GM19239 (cell line): ENCODE measurements at regions not wholly inside any gene's neighbourhood (a gene's known extent, or its start where the extent isn't known, plus 50 kb on each side); places are given as distances from the start of the nearest gene placed in this dataset.

Experiments used
- DNase-seq: peaks from one replicate; pipeline ENCODE4 v3.0.0; 2011; ENCODE audit warnings: low spot score; ENCODE audit not compliant: insufficient read length
- FAIRE-seq: peaks from 2 replicates; lab custom pipeline; 2011; peaks lifted over from hg19 to GRCh38; lab: Jason Lieb, UNC

DNA sequence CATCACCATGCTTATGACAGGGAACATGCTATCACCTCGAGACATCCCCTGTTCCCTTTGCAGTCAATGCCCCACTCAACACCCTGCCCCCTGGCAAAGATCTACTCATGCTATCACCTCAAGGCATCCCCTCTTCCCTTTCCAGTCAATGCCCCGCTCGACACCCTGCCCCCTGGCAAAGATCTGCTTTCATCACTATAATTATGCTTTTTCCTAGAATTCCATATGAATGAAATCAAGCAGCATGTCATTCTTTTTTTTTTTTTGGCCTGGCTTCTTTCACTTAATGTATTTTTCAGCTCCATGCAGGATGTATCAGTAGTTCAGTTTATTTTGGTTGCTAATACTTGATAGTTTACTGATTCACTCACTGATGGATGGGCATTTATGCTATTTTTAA is 554.9 kb downstream of the CDH26 start:
- no peak for FAIRE-seq
- DNase-seq, result no peak

DNA sequence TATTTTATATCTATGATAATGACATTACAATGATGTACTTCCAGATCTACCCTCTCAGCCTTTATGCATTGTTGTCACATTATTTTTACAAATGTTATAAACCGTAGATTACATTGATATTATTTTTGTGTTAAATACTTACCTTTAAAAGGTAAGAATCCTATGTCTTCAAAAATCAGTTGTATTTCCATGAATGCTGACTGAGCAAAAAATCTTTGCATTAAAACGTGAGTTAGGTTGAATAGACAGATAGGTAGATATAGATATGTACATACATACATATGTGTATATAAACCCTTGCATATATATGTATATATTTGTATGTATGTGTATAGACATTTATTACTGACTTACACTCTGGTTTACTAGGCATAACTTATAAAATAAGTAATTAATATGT is 558.2 kb downstream of the CDH26 start:
- no peak for DNase-seq
- FAIRE-seq, result no peak

DNA sequence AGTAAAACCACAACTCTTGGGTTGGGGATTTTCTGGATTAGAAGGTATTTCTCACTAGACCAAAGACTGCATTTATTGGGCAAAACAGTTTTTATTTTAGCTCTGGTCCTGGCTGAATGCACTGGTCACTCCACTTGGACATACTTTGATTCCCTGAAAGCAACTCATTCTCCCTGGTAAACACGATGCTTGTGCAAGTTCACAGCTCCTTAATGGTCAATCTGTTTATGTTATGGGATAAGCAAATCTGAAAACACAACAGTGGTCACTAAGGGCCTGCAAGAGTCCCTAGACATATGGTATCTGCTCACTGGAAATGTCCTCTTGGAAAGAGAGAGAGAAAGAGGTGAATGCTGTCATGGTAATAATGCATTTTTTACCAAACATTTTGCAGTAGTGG is 559.8 kb downstream of the CDH26 start:
- DNase-seq, result no peak
- no peak for FAIRE-seq

DNA sequence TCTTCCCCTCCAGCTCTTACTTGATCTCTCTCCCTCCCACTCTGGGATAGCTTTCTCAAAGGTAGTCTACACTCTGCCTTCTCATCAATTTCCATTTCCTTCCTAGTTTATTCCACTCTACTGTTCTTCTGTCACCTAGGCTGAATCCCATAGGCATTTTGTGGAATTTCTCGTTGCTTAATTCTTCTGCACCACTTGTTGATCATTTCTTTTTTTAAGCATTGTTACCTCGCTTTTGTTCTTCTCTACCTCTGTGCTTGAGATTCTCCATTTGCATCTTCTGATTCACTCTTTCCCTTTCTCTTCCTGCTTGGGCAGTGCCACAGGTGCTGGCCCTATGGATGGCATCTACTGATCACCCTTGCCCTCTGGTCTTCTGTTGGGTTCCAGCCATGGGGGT is 567.2 kb downstream of the CDH26 start:
- DNase-seq (no peak), FAIRE-seq (no peak)

DNA sequence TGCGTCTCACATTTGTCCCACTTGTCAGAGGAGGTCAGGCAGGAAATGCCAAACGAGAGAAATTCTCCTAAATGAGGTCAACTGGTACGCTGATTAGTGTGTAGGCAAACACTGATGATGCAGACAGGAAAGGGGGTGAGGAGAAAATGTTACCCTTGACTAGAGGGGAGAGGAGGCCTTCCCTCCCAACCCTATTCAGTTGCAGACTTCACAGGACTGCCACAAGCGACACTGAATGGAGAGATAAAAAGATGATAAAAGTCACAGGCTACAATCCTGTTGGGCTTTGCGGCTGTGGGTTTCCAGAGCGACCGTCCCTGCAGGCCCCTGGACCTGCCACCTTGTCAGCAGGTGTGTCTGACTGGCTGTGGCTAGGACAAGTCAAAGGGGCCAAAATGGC is 569.4 kb downstream of the CDH26 start:
- no peak for DNase-seq
- FAIRE-seq, result no peak

DNA sequence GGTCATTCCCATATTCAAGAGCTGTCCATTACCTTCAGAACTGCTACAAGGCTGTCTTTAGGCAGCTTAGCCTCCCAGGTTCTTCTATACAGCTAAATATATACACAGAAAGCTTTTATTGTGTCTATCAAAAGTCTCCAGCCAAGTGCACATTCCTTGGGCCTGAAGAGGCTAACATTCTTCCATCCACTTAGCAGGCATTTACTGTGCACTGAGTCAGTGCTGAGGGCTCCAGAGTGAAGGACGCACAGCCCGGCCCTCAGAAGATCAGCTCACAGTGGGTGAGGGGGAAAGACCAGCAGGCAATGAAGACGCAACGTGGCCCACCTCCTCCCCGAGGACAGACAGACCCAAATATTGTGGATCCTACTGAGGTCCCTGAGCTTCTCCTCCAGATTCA is 569.9 kb downstream of the CDH26 start:
- FAIRE-seq, result no peak
- no peak for DNase-seq

DNA sequence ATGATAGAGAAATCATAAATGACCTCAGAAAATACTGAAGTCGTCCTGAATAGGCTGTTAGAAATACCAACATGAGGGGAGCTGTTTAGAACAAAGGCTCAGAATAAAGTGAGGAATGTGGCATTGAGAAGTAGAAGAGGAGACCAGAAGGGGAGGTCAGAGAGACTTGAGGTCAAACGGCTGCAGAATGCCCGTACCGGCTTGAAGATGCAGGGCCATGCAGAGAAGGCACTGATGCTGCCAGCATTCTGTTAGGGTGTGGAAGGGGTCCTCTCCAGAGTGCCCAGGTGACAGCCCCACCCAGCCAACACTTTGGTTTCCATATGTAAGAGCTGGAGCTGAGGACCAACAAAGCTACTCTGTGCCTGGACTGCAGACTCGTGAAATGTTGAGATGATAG is 570.9 kb downstream of the CDH26 start:
- DNase-seq (no peak), FAIRE-seq (no peak)

DNA sequence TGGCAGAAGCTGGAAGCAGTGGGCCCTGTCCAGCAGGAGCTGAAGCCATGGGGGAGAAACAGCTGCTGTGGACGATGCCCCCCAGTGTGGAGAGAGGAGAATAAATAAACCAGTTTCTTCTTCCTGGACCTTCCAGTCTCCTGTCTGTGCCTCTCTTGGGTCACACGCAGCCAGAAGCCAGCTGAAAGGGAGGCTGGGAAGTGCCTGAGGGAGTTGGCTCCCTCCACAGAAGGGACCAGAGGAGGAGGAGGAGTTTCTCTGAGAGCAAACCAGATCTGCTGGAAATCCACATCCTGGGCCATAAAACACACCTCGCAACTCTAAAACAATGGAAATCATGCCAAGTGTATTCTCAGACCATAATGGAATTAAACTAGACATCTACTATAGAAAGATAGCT is 577.0 kb downstream of the CDH26 start:
- DNase-seq (no peak), FAIRE-seq (no peak)

DNA sequence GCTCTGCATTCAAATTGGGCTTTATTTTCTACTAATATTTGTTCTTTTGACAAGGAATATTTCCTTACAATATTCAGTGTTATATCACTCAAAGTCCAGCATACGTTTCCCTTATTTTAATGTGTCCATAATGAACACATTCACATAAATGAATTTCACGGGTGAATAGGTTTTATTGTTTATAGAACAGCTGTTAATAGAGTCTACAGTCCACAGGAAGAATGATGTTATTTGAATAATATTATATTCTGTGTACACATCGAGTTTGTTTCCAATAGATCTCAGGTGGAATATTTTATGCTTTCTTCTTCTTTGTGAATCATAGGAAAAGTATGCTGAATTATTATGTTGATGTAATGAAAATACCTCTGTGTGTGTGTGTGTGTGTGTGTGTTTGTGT is 582.4 kb downstream of the CDH26 start:
- no peak for FAIRE-seq
- no peak for DNase-seq

DNA sequence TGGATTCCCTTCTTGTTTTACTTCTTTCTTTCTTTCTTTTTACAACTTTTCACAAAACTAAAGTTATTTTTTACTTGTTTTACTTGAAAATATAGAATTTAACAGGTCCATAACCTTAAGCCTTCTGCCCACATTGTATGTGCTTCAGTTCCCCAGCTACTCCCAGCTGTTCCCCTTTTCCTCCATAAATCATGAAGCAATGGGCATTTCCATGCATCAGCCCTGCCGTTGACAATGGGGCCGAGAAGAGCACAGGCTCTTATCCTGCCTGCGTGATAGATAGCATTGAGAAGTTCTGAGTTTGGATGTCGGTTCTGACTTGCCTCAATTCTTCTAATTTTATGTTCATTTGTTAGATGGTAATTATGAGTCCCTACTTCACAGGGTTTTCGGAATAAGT is 583.8 kb downstream of the CDH26 start:
- FAIRE-seq (no peak), DNase-seq (no peak)

DNA sequence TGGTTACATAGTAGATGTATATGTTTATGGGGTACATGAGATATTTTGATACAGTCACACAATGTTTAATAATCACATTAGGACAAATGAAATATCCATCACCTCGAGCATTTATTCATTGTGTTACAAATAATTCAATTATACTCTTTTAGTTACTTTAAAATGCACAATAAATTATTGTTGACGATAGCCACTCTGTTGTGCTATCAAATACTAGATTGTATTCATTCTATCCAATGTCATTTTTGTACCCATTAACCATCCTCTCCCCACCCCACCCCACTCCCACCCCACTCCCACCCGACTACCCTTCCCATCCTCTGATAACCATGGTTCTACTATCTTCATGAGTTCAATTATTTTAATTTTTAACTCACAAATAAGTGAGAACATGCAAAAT is 585.4 kb downstream of the CDH26 start:
- FAIRE-seq, result no peak
- no peak for DNase-seq

DNA sequence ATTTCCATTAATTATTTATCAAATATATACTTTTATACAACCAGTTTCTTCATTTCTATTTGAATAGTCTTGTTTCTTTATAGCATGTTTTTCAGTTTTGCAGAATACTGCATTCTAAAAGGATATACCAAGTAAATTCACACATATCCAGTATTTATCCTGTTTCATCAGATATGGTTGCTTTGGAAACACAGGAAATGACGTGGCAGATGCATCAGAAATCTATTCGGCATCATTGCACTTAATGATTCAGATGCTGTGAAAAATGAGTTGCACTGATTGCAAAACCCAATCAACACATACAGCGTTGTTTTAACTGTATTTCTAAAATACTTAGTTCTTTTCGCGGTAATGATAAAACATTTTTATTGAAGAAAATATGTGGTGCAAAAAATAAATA is 594.9 kb downstream of the CDH26 start:
- FAIRE-seq, result no peak

DNA sequence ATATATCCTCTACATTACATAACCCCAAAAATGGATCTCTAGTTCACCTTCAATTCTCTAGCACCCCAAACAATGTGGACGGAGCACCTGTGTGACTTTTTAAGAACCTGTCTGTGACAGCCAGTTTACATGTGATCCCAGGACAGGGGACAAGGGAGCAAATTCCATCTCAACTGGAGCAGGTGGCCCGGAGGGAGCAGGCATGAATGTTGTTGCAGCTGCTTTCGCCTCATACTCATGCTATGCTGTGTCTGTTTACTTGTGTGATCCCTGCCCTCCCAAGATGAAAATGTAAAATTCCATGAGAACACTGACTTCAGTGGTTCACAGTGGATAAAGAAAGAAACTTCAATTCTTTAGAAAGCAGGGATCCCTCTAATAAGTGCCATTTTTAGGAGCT is 600.3 kb downstream of the CDH26 start:
- no peak for FAIRE-seq
- DNase-seq, result no peak

More for the DNA sequence above, 594.9 kb downstream of the CDH26 start:
- DNase-seq, result no peak

DNA sequence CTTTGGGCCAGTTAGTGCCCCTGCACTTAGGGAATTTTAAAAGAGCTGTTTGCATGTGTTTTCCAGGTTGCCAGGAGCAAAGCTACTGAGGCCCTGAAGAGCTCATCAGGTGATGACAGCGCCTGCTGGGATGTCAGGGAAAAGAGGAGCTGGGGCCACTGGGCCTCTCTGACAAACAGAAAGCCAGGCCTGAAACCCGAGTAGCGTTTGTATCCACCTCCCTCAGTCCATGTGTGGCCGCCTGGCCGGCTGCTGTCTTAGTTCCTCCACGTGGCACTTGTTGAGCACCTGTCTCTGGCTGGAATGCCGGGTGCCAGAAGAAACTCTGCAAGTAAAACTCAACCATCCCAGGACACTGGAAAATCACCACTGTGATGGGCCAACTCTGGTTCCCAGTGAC is 601.2 kb downstream of the CDH26 start:
- DNase-seq (no peak), FAIRE-seq (no peak)

DNA sequence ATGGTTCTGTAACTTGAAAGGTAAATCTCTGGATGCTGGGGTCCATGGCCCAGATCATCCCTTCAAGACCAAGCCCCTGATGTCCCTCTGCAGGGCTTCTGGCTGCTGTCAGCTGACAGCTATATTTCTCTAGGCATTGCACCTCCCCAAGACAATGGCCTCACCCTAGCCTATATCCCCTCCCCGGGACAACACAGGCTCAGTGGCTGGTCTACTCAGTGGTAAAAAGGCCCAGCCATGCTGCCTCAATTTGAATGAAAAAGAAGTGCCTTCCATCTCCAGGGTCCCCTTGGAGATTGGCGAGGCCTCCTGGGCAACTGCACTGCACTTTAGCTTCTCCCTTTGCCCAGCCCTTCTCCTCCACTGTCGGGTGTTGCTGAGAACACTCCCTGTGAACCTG is 602.8 kb downstream of the CDH26 start:
- FAIRE-seq, result no peak

DNA sequence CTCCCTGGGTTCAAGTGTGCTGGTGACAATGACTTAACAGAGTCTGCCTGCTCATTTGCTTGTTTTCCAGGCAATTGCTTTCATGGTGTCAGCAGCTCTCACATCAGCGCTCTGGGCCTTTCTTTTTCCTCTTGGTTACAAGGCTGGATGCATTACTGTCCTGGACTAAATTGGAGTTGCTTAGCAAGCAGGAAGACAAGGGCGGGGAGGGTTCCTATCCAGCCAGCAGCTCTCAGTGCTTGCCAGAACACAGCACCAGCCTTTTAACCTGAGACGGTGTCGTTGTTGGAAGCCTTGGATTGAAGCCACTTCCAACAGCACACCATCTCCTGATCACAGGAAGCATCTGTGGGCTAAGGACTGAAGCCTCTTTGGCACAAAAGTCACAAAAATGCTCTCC is 606.9 kb downstream of the CDH26 start:
- FAIRE-seq, result no peak
- DNase-seq, result no peak

More for the DNA sequence above, 602.8 kb downstream of the CDH26 start:
- DNase-seq, result no peak

DNA sequence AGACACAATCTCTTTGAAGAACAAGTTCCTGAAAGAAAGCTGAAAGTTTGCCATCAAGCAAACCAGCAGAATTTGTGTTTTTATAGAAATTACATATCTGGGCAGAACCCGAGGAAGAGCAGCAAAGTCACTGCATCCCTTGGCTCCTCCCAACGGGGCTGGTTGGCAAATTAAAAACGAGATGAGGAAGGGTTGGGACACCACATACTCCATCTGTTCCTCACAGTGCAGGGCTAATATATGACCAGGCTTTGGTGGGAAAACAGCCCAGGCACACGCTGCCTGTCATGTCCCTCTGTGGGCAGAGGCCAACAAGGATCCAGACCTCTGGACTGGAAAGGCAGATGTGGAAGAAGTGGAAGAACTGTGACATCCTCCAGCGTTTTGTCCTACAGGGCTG is 607.3 kb downstream of the CDH26 start:
- DNase-seq (no peak), FAIRE-seq (no peak)

DNA sequence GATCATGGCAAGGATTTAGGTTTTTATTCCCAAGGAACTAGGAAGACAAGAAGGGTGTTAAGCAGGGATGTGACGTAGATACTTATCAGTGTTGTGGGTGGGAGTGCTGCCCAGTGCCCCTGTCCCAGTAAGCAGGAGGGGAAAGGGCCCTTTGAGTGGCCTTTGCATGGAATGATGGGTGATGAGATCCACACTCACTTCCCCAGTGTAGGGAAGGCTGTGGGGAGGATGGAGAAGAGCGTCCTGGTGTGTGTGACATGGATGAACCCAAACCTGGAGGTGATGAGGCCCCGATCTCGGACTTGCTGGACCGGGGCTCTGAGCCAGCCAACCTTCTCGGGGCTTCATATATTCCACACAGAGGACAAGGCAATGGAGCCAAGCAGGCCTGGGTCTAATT is 610.9 kb downstream of the CDH26 start:
- DNase-seq (no peak), FAIRE-seq (no peak)

DNA sequence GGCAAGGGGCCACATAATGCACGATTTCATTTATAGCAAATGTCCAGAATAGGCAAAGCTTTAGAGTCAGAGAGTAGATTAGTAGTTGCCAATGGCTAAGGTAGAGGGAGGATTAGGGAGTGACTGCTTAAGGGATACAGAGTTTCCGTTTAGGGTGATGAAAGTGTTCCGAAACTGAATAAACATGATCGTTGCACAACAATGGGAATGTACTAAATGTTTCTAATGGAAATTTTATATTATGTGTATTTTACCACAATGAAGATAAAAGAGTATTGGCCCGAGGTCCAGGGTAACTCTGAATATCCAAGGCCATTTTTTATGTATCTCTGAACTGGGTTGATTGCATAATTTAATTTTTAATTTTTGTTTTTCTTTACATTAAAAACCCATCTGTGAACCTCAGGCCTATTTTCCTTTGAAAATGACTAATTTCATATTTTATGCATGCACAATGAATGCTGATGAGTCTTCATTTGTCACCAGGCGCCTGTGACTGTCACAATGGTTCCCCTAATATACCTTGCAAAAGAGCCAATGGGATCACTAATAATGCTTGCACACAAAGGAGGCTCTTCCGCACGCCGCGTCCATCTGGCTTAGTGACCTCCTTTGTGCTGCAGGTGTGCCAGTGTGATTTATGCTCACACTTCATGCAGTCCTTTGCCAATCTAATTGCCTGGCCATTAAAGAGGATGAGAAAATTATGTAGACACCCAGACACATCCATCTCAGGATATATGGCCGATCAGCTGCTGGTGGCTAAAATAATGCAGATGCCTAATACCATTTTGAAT is 612.5 kb downstream of the CDH26 start:
- DNase-seq (no peak), FAIRE-seq (no peak)

DNA sequence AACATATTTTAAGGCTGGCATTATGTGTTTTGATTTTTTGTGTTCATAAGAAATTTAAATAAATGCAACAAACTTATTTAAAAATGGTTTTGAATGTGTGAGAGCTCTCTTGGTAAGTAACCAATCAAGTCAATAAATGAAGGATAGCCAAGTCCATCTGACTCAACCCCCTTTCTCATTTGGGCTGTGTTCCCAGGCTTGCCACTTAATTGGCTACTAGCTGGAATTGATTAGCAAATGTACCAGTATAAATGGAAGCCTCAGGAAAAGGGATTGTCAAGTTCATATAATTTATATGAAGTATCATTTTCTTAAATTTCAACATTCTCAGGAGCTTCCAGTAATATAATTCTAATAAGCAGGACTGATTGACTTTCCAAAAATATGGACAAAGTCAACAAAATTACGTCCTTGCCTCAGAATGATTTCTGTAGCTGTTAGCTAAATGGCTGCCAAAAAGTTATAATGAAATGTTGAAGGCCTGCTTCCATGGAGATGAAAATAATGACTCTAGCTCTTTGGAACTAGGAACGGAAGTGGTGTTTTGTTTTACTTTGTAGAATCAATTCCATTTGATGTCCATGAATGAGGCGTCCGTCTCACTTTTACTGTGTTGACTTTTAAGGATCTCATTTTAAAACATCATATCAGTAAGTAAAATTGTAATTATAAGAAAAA is 614.9 kb downstream of the CDH26 start:
- FAIRE-seq (no peak), DNase-seq (no peak)

DNA sequence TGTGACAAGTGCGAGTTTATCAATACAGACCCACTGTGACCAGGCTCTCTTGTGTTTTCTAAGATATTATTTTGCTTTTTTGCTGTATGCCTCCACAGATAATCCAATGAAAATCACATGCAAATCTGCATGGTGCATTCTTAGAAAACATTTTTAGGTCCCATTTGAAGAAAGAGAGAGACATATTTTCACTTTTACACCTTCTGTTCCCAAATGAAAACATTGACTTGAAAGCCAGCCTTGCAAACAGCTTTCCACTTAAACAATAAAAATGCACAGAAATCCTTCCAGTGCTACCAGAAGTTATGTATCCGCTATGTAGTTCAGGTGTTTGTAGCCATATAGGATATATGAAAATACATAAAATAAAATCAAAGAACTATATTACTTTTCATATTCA is 618.0 kb downstream of the CDH26 start:
- no peak for DNase-seq
- no peak for FAIRE-seq

DNA sequence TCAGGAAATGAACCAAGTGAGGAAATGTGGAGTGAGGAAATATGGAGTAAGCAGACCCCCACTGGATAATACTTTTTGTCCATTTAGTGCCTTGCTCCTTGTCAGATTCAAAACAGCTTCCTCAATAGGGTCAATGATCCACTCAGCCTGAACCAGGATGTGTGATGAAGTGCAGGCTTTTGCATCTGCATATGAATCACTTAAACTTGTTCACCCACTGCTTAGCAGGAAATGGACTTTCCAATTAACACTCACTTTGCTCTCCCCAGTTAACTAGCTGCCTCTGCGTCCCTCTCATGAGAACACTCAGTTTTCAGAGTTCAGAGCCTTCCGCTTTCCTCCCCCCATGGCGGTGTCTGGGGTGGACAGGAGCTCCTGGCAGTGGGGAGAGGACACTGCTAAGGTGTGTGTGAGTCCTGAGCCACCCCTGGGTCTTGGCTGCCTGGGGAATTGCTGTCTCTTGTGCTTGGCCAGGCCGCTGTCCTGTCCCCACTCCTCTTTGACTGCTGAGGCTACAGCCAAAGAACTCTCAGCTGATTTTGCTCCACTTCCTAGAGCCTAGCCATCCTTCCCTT is 621.8 kb downstream of the CDH26 start:
- no peak for DNase-seq
- no peak for FAIRE-seq
